ENCODE measurements at regions not wholly inside any gene's neighbourhood (a gene's known extent, or its start where the extent isn't known, plus 50 kb on each side); places are given as distances from the start of the nearest gene placed in this dataset.
A peak's percentile ranks its signal among the peaks of the same experiment; 100 is the strongest.

GRCh38 chr15:87764461-87765240 is 491.9 kb downstream of the NTRK3 start:
- ATAC-seq = peak; percentile 94
- TF ChIP-seq OSR1 (CRISPR knock-in tag; IDR thresholded peaks at IDR 0.05) = no peak
- TF ChIP-seq TCF4 (CRISPR knock-in tag; IDR thresholded peaks at IDR 0.05; ENCODE audit: borderline replicate concordance) = no peak; the same call in 1 of the 2 replicates
- no peak for TF ChIP-seq ZNF70 (CRISPR knock-in tag; IDR thresholded peaks at IDR 0.05)
- 0 out of 2 replicates have a peak, but pooled peaks have one; percentile 44 for TF ChIP-seq ZFP3 (CRISPR knock-in tag; IDR thresholded peaks at IDR 0.05)
- no peak for TF ChIP-seq ZC3H10 (CRISPR knock-in tag; IDR thresholded peaks at IDR 0.05)
- TF ChIP-seq ARNTL (CRISPR knock-in tag; IDR thresholded peaks at IDR 0.05; ENCODE audit: borderline replicate concordance, low read depth) = no peak
- TF ChIP-seq TOX (CRISPR knock-in tag; IDR thresholded peaks at IDR 0.05; ENCODE audit: borderline replicate concordance) = no peak
- no peak for TF ChIP-seq GLIS3 (CRISPR knock-in tag; IDR thresholded peaks at IDR 0.05)
- peak; percentile 27; the same call in 1 of the 2 replicates for TF ChIP-seq ISL1 (CRISPR knock-in tag; IDR thresholded peaks at IDR 0.05)

GRCh38 chr15:87763837-87764236 is 492.7 kb downstream of the NTRK3 start:
- TF ChIP-seq ESRRG (CRISPR knock-in tag; IDR thresholded peaks at IDR 0.05) (no peak), GLIS3 (CRISPR knock-in tag; IDR thresholded peaks at IDR 0.05) (no peak), ISL1 (CRISPR knock-in tag; IDR thresholded peaks at IDR 0.05) (no peak), OSR1 (CRISPR knock-in tag; IDR thresholded peaks at IDR 0.05) (no peak), ZFP3 (CRISPR knock-in tag; IDR thresholded peaks at IDR 0.05) (no peak), ZC3H10 (CRISPR knock-in tag; IDR thresholded peaks at IDR 0.05) (no peak), ZNF70 (CRISPR knock-in tag; IDR thresholded peaks at IDR 0.05) (no peak), ZFP30 (CRISPR knock-in tag; IDR thresholded peaks at IDR 0.05) (no peak), CSRNP3 (CRISPR knock-in tag; IDR thresholded peaks at IDR 0.05) (no peak), TOX (CRISPR knock-in tag; IDR thresholded peaks at IDR 0.05; ENCODE audit: borderline replicate concordance) (no peak), ZNF8 (CRISPR knock-in tag; IDR thresholded peaks at IDR 0.05) (no peak), ZNF565 (CRISPR knock-in tag; conservative IDR thresholded peaks at IDR 0.05; ENCODE audit: low read depth) (no peak), PPARA (CRISPR knock-in tag; IDR thresholded peaks at IDR 0.05; ENCODE audit: borderline replicate concordance) (no peak), RARB (CRISPR knock-in tag; IDR thresholded peaks at IDR 0.05) (no peak), TCF4 (CRISPR knock-in tag; IDR thresholded peaks at IDR 0.05; ENCODE audit: borderline replicate concordance) (no peak)
- ATAC-seq = no peak

- TF ChIP-seq TOX (CRISPR knock-in tag; IDR thresholded peaks at IDR 0.05; ENCODE audit: borderline replicate concordance) = no peak
These were observed 494.6 kb downstream of the NTRK3 start for GRCh38 chr15:87761736-87762509.

GRCh38 chr15:87760547-87761314 is 495.8 kb downstream of the NTRK3 start:
- TF ChIP-seq RARB (CRISPR knock-in tag; IDR thresholded peaks at IDR 0.05) (no peak), ARNTL (CRISPR knock-in tag; IDR thresholded peaks at IDR 0.05; ENCODE audit: borderline replicate concordance, low read depth) (no peak), TSHZ2 (CRISPR knock-in tag; IDR thresholded peaks at IDR 0.05) (no peak), ISL1 (CRISPR knock-in tag; IDR thresholded peaks at IDR 0.05) (no peak), ZC3H10 (CRISPR knock-in tag; IDR thresholded peaks at IDR 0.05) (no peak), TCF4 (CRISPR knock-in tag; IDR thresholded peaks at IDR 0.05; ENCODE audit: borderline replicate concordance) (no peak), TOX (CRISPR knock-in tag; IDR thresholded peaks at IDR 0.05; ENCODE audit: borderline replicate concordance) (no peak), BACH2 (CRISPR knock-in tag; IDR thresholded peaks at IDR 0.05; ENCODE audit: borderline replicate concordance) (no peak), ZNF8 (CRISPR knock-in tag; IDR thresholded peaks at IDR 0.05) (no peak), OSR1 (CRISPR knock-in tag; IDR thresholded peaks at IDR 0.05) (no peak), ZFP30 (CRISPR knock-in tag; IDR thresholded peaks at IDR 0.05) (no peak), ESRRG (CRISPR knock-in tag; IDR thresholded peaks at IDR 0.05) (no peak), ZFP3 (CRISPR knock-in tag; IDR thresholded peaks at IDR 0.05) (no peak), POU6F1 (CRISPR knock-in tag; IDR thresholded peaks at IDR 0.05; ENCODE audit: borderline replicate concordance, low read depth) (no peak), CSDC2 (CRISPR knock-in tag; IDR thresholded peaks at IDR 0.05) (no peak), ZNF565 (CRISPR knock-in tag; conservative IDR thresholded peaks at IDR 0.05; ENCODE audit: low read depth) (no peak), CREB5 (CRISPR knock-in tag; IDR thresholded peaks at IDR 0.05; ENCODE audit: low read depth) (no peak), CSRNP3 (CRISPR knock-in tag; IDR thresholded peaks at IDR 0.05) (no peak), SNAI2 (CRISPR knock-in tag; IDR thresholded peaks at IDR 0.05) (no peak)
- ATAC-seq = no peak

More at GRCh38 chr15:87761736-87762509, 494.6 kb downstream of the NTRK3 start:
- ATAC-seq = no peak

Measured in SK-N-SH treated with all-trans-retinoic acid at 6 μM for 48 hours (cell line).